PC-3 (cell line): ENCODE measurements at regions not wholly inside any gene's neighbourhood (a gene's known extent, or its start where the extent isn't known, plus 50 kb on each side); places are given as distances from the start of the nearest gene placed in this dataset.

Experiments used
- ATAC-seq: fragments of 200-7000 bp; cut with Tn5 transposase; 2 replicates; pipeline ENCODE4 v1.9.1; 2020; ENCODE audit warnings: mild to moderate bottlenecking, moderate library complexity
- BruUV-seq: library from RNA; stranded (reverse); fragments of 400-500 nt; replicated peaks from 2 replicates; lab custom pipeline; 2021; lab: Mats Ljungman, UMichigan
- CTCF ChIA-PET: fragments of 300-600 bp; sonication (Branson Sonifier 250); formaldehyde crosslinking; loops from one replicate; lab custom pipeline; 2022; ENCODE audit warnings: antibody characterized with exemption; lab: Charles Lee
- POLR2A ChIA-PET: fragments of 300-600 bp; sonication (Branson Sonifier 250); formaldehyde crosslinking; loops from one replicate; lab custom pipeline; 2022; ENCODE audit warnings: antibody characterized with exemption; ENCODE audit not compliant: unreplicated experiment; lab: Charles Lee
- DNase-seq: peaks from one replicate; pipeline ENCODE4 v3.0.0-alpha.2; 2015
- H2AFZ ChIP-seq: fragments of 300-600 bp; sonication (generic); 2 replicates; pipeline ENCODE4 v1.6.0; 2016; ENCODE audit warnings: antibody characterized with exemption, low read length
- H3F3A ChIP-seq: fragments of 300-600 bp; sonication (generic); one replicate; pipeline ENCODE4 v1.6.0; 2017; ENCODE audit warnings: antibody characterized with exemption, low read length, control low read depth, mild to moderate bottlenecking; ENCODE audit not compliant: unreplicated experiment
- H3K27ac ChIP-seq: fragments of 300-600 bp; sonication (generic); 2 replicates; pipeline ENCODE4 v1.5.1; 2016; ENCODE audit warnings: mild to moderate bottlenecking, low read length
- H3K27me3 ChIP-seq: fragments of 300-600 bp; sonication (generic); 2 replicates; pipeline ENCODE4 v1.6.1; 2016; ENCODE audit warnings: low read length, mixed read lengths
- H3K36me3 ChIP-seq: fragments of 300-600 bp; sonication (generic); 2 replicates; pipeline ENCODE4 v1.6.1; 2016; ENCODE audit warnings: low read depth, mixed run types, low read length, mixed read lengths
- H3K4me1 ChIP-seq: fragments of 300-600 bp; sonication (generic); 2 replicates; pipeline ENCODE4 v1.5.1; 2016; ENCODE audit warnings: low read length; ENCODE audit not compliant: insufficient read depth
- H3K4me2 ChIP-seq: fragments of 300-600 bp; sonication (generic); 2 replicates; pipeline ENCODE4 v1.6.0; 2016; ENCODE audit warnings: low read length
- H3K4me3 ChIP-seq: fragments of 300-600 bp; sonication (generic); 2 replicates; pipeline ENCODE4 v1.5.1; 2016; ENCODE audit warnings: mild to moderate bottlenecking, low read length, mixed read lengths
- H3K79me2 ChIP-seq: fragments of 300-600 bp; sonication (generic); 2 replicates; pipeline ENCODE4 v1.6.1; 2017; ENCODE audit warnings: low read length, mixed read lengths
- H3K9ac ChIP-seq: fragments of 300-600 bp; sonication (generic); 2 replicates; pipeline ENCODE4 v1.6.0; 2016; ENCODE audit warnings: mild to moderate bottlenecking, low read length
- H3K9me2 ChIP-seq: fragments of 300-600 bp; sonication (generic); replicated peaks from 2 replicates; pipeline ENCODE4 v1.6.1; 2016; ENCODE audit warnings: mixed run types, low read length, mixed read lengths
- H3K9me3 ChIP-seq: fragments of 300-600 bp; sonication (generic); 2 replicates; pipeline ENCODE4 v1.6.1; 2016; ENCODE audit warnings: low read length, mixed read lengths
- H4K20me1 ChIP-seq: fragments of 300-600 bp; sonication (generic); 2 replicates; pipeline ENCODE4 v1.6.1; 2016; ENCODE audit warnings: low read length, mixed read lengths
- CTCF ChIP-seq: fragments of 300-600 bp; sonication (generic); conservative IDR thresholded peaks from 2 replicates; pipeline ENCODE4 v1.5.1; 2017; ENCODE audit warnings: antibody characterized with exemption, low read depth, mild to moderate bottlenecking, low read length
- EZH2 ChIP-seq: fragments of 300-600 bp; sonication (generic); IDR thresholded peaks from one replicate; pipeline ENCODE4 v1.6.1; 2017; ENCODE audit warnings: antibody characterized with exemption, mild to moderate bottlenecking, low read length; ENCODE audit not compliant: unreplicated experiment
- EZH2phosphoT487 ChIP-seq: fragments of 300-600 bp; sonication (generic); IDR thresholded peaks from 2 replicates; pipeline ENCODE4 v1.6.1; 2018; ENCODE audit warnings: mild to moderate bottlenecking, antibody characterized with exemption, low read length, borderline replicate concordance
- intact Hi-C: fragments of 100-400 bp; cut with micrococcal nuclease; formaldehyde crosslinking; loops from 2 replicates; pipeline ENCODE4 v1.9.0; 2023

DNA sequence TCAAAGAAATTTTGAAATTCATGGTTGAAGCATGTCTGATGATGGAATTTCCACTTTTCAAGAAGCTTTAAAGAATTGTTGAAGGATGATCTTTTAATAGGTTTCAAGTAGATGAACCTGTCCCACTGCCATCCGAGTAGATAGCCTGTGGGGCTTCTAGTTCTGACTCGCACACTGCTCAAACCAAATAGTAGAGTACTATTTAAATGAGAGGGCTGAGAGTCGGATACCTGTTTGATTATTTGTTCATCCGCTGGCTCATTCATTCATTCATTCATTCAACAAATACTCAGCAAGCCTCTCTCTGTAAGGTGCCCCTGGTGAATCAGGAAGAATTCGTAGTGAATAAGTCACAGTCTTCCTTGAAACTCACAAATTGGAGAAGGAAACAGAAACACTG lies 108.2 kb upstream of the IRX5 start:
- POLR2A ChIA-PET, result no interaction called here
- Histone ChIP-seq H3K27ac (no peak overlapping the region), H3K9me2 (no peaks in the 10 kb centered on the region), H3K9me3 (no peaks in the 10 kb centered on the region), H3K36me3 (no peaks in the 10 kb centered on the region), H3K4me2 (no peak overlapping the region), H3K79me2 (no peaks in the 10 kb centered on the region), H3K4me3 (no peak overlapping the region), H3K9ac (no peak overlapping the region), H3F3A (no peaks in the 10 kb centered on the region), H2AFZ (no peak overlapping the region), H3K27me3 (no peaks in the 10 kb centered on the region), H4K20me1 (no peaks in the 10 kb centered on the region), H3K4me1 (no peaks in the 10 kb centered on the region)
- CTCF ChIA-PET, result no interaction called here
- DNase-seq, result no peak
- no peak for TF ChIP-seq EZH2phosphoT487
- intact Hi-C loops, result no loop called here
- no peak for ATAC-seq
- BruUV-seq, result no TSS peak

- no peaks in the 10 kb centered on the region for H3F3A ChIP-seq
- no peak overlapping the region for H3K27ac ChIP-seq
- H2AFZ ChIP-seq, result no peak overlapping the region
- BruUV-seq, result no TSS peak
- H3K4me1 ChIP-seq, result no peaks in the 10 kb centered on the region
- POLR2A ChIA-PET, result no interaction called here
- H3K9me3 ChIP-seq, result no peaks in the 10 kb centered on the region
- no peak overlapping the region for H3K9ac ChIP-seq
- no peaks in the 10 kb centered on the region for H3K27me3 ChIP-seq
- DNase-seq (no peak), ATAC-seq (no peak)
- no peak overlapping the region for H3K4me3 ChIP-seq
- no peaks in the 10 kb centered on the region for H3K9me2 ChIP-seq
- intact Hi-C loops, result no loop called here
- CTCF ChIA-PET, result no interaction called here
- TF ChIP-seq EZH2phosphoT487 (no peak), EZH2 (no peak), CTCF (no peak)
- H3K36me3 ChIP-seq, result no peaks in the 10 kb centered on the region
- H3K79me2 ChIP-seq, result no peaks in the 10 kb centered on the region
- no peaks in the 10 kb centered on the region for H4K20me1 ChIP-seq
- no peak overlapping the region for H3K4me2 ChIP-seq
Observed at GRCh38 chr16:54821731-54822130, 108.9 kb upstream of the IRX5 start.

DNA sequence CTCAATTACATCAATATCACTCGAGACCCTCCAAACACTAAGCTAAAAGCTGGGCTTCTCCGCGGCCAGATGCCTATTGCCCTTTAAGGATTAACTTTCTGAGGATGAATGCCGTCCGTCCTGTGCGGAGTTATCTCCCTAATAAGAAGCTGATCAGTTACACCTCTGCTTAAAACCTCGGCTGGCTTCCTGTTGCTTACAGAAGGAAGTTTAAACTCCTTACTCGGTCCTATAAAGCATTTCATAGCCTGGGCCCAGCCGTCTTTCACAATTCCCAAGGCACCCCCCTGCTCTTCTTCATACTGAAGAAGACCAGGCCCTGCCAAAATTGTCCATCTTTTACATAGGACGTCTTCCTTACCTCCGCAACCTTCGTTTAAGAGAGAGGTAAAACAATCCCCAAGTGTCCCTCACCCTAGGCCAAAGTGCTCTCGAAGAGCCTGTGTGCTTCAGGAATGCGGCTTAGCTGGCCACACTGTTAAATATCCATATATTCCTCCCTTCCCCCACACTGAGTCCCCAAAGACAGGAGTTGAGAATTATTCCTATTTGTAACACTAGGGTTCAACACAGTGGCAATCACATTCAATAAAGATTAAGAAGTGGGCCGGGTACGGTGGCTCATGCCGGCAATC lies 112.6 kb upstream of the IRX5 start:
- H3K36me3 ChIP-seq, result no peaks in the 10 kb centered on the region
- H3F3A ChIP-seq, result no peaks in the 10 kb centered on the region
- no peak overlapping the region for H3K4me3 ChIP-seq
- no peak overlapping the region for H3K9ac ChIP-seq
- DNase-seq (no peak), ATAC-seq (no peak)
- intact Hi-C loops, result no loop called here
- no peaks in the 10 kb centered on the region for H3K4me1 ChIP-seq
- H3K9me3 ChIP-seq, result no peaks in the 10 kb centered on the region
- CTCF ChIA-PET, result no interaction called here
- no peak overlapping the region for H2AFZ ChIP-seq
- H3K4me2 ChIP-seq, result no peak overlapping the region
- H3K27me3 ChIP-seq, result no peaks in the 10 kb centered on the region
- TF ChIP-seq EZH2phosphoT487 (no peak), EZH2 (no peak), CTCF (no peak)
- no peaks in the 10 kb centered on the region for H3K9me2 ChIP-seq
- no peak overlapping the region for H3K27ac ChIP-seq
- H4K20me1 ChIP-seq, result no peaks in the 10 kb centered on the region
- H3K79me2 ChIP-seq, result no peaks in the 10 kb centered on the region
- BruUV-seq, result no TSS peak
- POLR2A ChIA-PET, result no interaction called here
